ENCODE measurements at regions not wholly inside any gene's neighbourhood (a gene's known extent, or its start where the extent isn't known, plus 50 kb on each side); places are given as distances from the start of the nearest gene placed in this dataset.

DNA sequence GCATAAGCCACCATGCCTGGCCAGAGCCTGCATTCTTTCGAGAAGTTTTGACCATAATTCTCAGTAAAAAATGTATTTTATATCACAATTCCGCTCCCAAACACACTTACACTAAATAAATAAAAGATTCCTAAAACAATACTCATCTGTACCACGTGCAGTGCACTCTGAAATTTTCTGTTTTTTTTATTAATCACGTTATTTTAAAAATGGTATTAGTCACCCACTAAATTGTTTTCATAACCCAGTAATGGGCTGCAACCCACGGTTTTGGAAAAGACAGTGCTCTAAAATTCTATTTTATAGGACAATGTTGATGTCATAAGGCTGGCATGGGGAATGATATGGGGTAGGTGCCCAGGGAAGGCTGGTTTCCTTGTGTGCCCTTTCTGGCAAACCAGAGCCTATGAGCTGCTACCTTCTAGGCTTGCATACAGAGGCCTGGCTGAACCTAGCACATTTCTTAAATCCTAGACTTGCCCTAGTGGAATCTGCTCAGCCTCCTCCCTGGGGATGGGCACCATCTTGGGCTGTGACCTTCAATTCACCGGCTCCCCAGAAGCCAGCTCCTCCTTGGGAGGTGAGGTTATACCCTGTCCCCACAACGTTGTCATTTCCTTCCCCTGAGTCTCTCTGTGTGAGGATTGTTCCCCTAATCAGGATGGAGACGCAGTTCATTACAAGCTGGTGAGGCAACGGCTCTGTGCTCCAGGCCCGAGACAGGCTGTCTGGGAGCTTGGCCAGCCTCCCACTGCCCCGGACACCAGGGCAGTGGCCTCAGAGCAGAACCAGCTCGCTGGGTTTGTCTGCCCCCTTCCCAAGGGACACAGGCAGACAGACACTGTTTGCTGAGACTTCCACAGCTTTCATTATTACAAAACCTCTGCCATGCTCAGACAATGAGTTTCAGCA, 116.5 kb upstream of the NAV2 start:
- DNase-seq, result peak in 11 of 56 donors; percentile 6 to 40 (median 20)

DNA sequence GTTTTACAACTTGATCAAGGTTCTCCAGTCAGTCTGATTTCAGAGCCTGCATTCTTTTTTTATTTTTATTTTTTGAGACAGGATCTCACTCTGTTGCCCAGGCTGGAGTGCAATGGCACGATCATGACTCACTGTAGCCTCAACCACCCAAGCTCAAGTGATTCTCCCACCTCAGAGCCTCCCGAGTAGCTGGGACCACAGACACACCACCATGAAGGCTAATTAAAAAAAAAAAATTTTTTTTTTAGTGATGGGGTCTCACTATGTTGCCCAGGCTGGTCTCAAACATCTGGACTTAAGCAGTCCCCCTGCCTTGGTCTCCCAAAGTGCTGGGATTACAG, 117.2 kb upstream of the NAV2 start:
- DNase-seq, result no peak

- DNase-seq, result no peak
These were observed 118.3 kb upstream of the NAV2 start for GRCh38 chr11:19594326-19594725.

DNA sequence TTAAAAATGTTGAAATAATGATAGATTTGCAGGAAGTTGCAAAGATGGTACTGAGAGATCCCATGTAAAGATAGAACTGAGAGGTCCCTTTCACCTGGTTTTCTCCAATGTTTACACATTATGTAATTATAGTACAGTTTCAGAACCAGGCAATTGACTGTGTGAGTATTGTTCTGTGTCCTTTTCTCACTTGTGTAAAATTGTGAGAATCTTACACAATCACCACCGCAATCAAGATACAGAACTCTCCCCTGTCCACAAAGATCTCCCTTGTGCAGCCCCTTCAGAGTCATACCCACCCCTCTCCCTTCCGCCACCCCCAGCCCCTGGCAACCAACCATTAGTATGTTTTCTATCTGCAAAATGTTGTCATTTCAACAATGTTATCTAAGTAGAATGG, 119.8 kb upstream of the NAV2 start:
- no peak for DNase-seq

- peak in 5 of 56 donors; percentile 9 to 48 (median 24) for DNase-seq
These were observed 122.9 kb upstream of the NAV2 start for GRCh38 chr11:19589567-19590260.

DNA sequence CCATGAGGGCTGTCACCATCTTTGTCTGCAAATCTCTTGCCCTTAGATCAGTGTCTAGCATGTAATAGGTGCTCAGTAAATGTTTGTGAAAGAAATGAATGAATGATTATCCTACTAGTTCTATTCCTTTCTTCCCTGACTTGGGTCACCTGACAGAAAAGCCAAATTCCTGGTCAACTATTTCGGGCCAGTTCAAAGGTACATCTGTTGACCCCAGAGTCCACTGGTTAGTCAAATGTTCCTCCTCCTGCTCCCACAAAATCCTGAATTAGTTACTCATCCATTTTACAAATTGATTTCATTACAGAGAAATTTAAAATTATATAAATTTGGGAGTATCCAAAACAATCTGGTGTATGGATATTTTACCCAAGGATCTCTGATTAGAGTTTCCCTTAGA, 124.7 kb upstream of the NAV2 start:
- no peak for DNase-seq

- no peak for DNase-seq
These were observed 132.0 kb upstream of the NAV2 start for GRCh38 chr11:19580646-19581045.

GRCh38 chr11:19579957-19580356, 132.7 kb upstream of the NAV2 start:
- DNase-seq, result no peak

DNA sequence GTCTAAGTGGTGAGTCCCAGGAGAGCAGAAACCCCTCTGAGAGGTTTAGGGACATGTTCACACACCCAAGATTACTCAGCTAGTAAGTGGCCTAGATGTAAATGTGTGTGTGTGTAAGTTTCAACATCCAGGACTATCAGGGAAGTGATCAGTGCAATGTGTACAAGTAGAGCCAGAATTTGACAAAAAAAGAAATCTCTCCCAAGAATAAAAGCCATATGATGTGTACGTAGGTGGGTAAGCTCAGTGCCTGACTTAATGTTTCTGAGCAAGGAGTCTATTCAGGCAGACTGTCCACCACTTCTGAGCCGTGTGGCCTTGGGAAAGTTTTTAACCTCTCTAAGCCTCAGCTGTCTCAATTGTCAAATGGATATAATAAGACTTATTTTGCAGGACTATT, 133.8 kb upstream of the NAV2 start:
- DNase-seq, result no peak

GRCh38 chr11:19577976-19578619, 134.5 kb upstream of the NAV2 start:
- DNase-seq, result peak in 45 of 56 donors; percentile 14 to 86 (median 44)

DNA sequence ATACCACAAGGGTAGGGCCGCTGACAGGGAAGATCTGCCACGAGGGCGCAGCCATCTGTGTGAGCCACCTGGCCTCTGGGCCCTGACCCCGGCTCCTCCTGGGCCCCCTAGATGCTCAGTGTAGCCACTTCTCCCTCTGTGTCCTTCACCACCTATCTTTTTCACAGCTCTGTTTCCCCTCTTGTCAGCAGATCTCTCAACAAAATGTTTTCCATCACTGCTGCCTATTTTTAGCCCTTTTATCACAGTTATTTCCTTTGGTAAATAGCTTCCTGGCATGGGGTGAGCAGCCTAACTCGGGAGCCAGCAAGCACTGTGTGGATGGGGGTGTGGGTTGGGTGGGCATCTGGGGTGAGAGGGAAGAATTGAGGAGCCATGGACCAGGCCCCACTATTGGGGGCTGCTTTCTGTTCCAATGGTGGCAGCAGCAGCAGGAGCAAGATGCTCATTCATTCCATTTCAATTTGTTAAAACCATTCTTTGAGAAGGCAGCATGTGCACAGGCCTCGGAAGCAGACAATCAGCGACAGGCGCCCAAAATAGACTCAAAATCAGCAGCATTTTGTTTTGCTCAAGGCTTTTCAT, 135.2 kb upstream of the NAV2 start:
- peak in 14 of 56 donors; percentile 34 to 86 (median 57) for DNase-seq

- DNase-seq, result no peak
These were observed 135.7 kb upstream of the NAV2 start for GRCh38 chr11:19576903-19577302.

DNA sequence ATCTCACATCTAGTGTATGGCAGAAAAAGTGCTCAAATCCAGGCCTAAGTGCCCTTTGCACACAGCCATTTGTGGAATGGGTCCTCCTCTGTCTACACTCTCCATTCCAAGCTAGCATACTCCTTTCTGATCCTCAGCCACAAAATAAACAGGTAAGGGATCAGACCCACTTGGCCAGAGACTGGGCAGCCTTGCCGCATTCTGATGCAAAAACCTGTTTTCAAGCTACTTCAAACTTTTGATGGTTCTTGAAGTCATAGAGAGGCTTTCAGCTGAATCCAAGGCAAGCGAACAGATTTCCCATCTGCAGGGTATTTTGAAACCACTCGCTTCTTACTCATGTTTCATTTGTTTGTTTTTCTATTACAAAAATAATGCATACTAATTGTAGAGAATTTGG, 136.6 kb upstream of the NAV2 start:
- no peak for DNase-seq

GRCh38 chr11:19574916-19575315, 137.7 kb upstream of the NAV2 start:
- DNase-seq, result no peak

GRCh38 chr11:19573666-19574065, 139.0 kb upstream of the NAV2 start:
- no peak for DNase-seq

DNA sequence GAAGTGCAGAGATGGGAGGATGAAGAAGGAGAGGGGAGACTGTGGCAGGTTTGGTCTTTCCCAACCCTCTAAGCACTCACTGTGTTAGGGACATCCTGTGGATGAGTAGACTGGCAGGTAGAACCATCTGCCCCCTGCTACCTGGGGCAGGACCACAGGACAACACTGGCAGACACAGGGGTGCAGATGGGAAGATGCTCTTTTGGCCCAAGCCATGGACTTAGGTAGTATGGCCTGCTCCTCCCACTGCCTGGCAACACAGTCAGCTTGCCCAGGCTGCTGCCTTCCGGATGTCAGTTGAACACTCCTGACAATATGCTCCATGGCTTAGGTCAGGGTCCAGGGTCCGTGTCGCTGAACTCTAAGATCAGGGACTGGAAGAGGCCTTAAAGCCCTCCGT, 140.7 kb upstream of the NAV2 start:
- no peak for DNase-seq

- DNase-seq, result no peak
These were observed 141.7 kb upstream of the NAV2 start for GRCh38 chr11:19570889-19571288.

DNA sequence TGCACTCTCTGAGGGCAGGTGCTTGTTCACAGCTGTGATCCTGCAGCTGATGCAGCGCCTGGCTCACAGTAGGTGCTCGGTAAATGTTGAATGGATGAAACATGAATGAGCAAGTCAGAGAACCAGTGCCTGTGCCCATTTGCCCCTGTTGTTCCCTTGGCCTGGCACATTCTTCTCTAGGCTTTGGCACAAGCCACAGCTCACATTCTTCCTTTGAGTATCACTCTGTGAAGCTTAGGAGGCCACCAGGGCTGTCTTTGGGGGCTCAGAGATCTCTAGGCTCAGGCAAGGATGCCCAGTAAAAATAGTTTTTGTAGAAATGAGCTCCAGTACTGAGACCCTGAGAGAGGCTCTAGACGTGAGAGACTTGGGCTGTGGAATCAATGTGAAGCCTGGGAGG, 144.6 kb upstream of the NAV2 start:
- no peak for DNase-seq

- DNase-seq, result no peak
These were observed 145.9 kb upstream of the NAV2 start for GRCh38 chr11:19566583-19567379.

GRCh38 chr11:19565639-19566038, 147.0 kb upstream of the NAV2 start:
- no peak for DNase-seq

GRCh38 chr11:19562156-19562555, 150.5 kb upstream of the NAV2 start:
- no peak for DNase-seq
